Sigmoid colon (tissue), 4 donors: ENCODE measurements at regions not wholly inside any gene's neighbourhood (a gene's known extent, or its start where the extent isn't known, plus 50 kb on each side); places are given as distances from the start of the nearest gene placed in this dataset.
"Not testable (repeated sequence)": the region's sequence is repeated elsewhere in the genome, so short reads cannot be mapped to it uniquely, and the experiment has no call there.

Experiments used
- EP300 ChIP-seq, 4 donors: sonication (generic); formaldehyde crosslinking; IDR thresholded peaks; one replicate each; pipeline ENCODE4 v1.6.1; 2017; ENCODE audit warnings: antibody characterized with exemption in 4 of 4
- POLR2AphosphoS5 ChIP-seq, 4 donors: sonication (generic); formaldehyde crosslinking; IDR thresholded peaks; one replicate each; pipeline ENCODE4 v1.6.1; 2017; ENCODE audit warnings: antibody characterized with exemption in 4 of 4
- TF ChIP-seq, protein P1 (sequence below), 4 experiments: fragments of 450-650 bp in 3 of 4; fragments of 200-600 bp in 1 of 4; IDR thresholded peaks; one replicate each; pipeline ENCODE4 v1.5.1; 2016 to 2019; ENCODE audit warnings: antibody characterized with exemption in 4 of 4, mild to moderate bottlenecking in 3 of 4, moderate library complexity in 2 of 4

DNA sequence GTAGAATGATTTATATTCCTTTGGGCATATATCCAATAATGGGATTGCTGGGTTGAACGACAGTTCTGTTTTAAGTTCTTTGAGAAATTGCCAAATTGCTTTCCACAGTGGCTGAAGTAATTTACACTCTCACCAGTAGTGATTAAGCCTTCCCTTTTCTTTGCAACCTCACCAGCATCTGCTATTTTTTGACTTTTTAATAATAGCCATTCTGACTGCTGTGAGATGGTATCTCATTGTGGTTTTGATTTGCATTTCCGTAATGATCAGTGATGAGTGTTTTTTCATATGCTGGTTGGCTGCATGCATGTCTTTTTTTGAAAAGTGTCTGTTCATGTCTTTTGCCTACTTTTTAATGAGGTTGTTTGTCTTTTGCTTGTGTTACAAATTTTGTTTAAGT, 233.8 kb downstream of the SNX19 start:
- not testable (repeated sequence) for TF ChIP-seq POLR2AphosphoS5, EP300 (IDR thresholded peaks at IDR 0.05)
- TF ChIP-seq, protein P1, sequence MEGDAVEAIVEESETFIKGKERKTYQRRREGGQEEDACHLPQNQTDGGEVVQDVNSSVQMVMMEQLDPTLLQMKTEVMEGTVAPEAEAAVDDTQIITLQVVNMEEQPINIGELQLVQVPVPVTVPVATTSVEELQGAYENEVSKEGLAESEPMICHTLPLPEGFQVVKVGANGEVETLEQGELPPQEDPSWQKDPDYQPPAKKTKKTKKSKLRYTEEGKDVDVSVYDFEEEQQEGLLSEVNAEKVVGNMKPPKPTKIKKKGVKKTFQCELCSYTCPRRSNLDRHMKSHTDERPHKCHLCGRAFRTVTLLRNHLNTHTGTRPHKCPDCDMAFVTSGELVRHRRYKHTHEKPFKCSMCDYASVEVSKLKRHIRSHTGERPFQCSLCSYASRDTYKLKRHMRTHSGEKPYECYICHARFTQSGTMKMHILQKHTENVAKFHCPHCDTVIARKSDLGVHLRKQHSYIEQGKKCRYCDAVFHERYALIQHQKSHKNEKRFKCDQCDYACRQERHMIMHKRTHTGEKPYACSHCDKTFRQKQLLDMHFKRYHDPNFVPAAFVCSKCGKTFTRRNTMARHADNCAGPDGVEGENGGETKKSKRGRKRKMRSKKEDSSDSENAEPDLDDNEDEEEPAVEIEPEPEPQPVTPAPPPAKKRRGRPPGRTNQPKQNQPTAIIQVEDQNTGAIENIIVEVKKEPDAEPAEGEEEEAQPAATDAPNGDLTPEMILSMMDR (IDR thresholded peaks at IDR 0.05), result not testable (repeated sequence)
